ENCODE measurements at regions not wholly inside any gene's neighbourhood (a gene's known extent, or its start where the extent isn't known, plus 50 kb on each side); places are given as distances from the start of the nearest gene placed in this dataset.
"Not testable (repeated sequence)": the region's sequence is repeated elsewhere in the genome, so short reads cannot be mapped to it uniquely, and the experiment has no call there.

GRCh38 chr3:195986576-195986975 lies 78.2 kb upstream of the TNK2 start:
- not testable (repeated sequence) for H3K27ac ChIP-seq (ENCODE audit: low read depth, low read length); H3K27me3 ChIP-seq (ENCODE audit: control insufficient read depth in 1 of 2, insufficient read depth in 2 of 2, low read length in 2 of 2); H3K4me1 ChIP-seq (ENCODE audit: insufficient read depth, low read length); H3K9me3 ChIP-seq (ENCODE audit: low read length); H3K4me3 ChIP-seq (ENCODE audit: low read depth in 1 of 2, low read length in 2 of 2); H3K36me3 ChIP-seq (ENCODE audit: insufficient read depth, low read length); H3K9ac ChIP-seq (ENCODE audit: low read length)

- not testable (repeated sequence) for H3K36me3 ChIP-seq (ENCODE audit: insufficient read depth, low read length); H3K27ac ChIP-seq (ENCODE audit: low read depth, low read length); H3K9ac ChIP-seq (ENCODE audit: low read length); H3K27me3 ChIP-seq (ENCODE audit: control insufficient read depth in 1 of 2, insufficient read depth in 2 of 2, low read length in 2 of 2); H3K4me3 ChIP-seq (ENCODE audit: low read depth in 1 of 2, low read length in 2 of 2); H3K4me1 ChIP-seq (ENCODE audit: insufficient read depth, low read length); H3K9me3 ChIP-seq (ENCODE audit: low read length)
These were observed 77.1 kb upstream of the TNK2 start for GRCh38 chr3:195985348-195985920.

GRCh38 chr3:195984392-195985030 lies 76.2 kb upstream of the TNK2 start:
- H3K9me3 ChIP-seq (ENCODE audit: low read length); H3K27ac ChIP-seq (ENCODE audit: low read depth, low read length); H3K9ac ChIP-seq (ENCODE audit: low read length); H3K27me3 ChIP-seq (ENCODE audit: control insufficient read depth in 1 of 2, insufficient read depth in 2 of 2, low read length in 2 of 2); H3K4me3 ChIP-seq (ENCODE audit: low read depth in 1 of 2, low read length in 2 of 2); H3K4me1 ChIP-seq (ENCODE audit: insufficient read depth, low read length); H3K36me3 ChIP-seq (ENCODE audit: insufficient read depth, low read length): not testable (repeated sequence)

GRCh38 chr3:195983880-195984279 lies 75.5 kb upstream of the TNK2 start:
- not testable (repeated sequence) for H3K36me3 ChIP-seq (ENCODE audit: insufficient read depth, low read length); H3K9me3 ChIP-seq (ENCODE audit: low read length); H3K27me3 ChIP-seq (ENCODE audit: control insufficient read depth in 1 of 2, insufficient read depth in 2 of 2, low read length in 2 of 2); H3K4me3 ChIP-seq (ENCODE audit: low read depth in 1 of 2, low read length in 2 of 2); H3K4me1 ChIP-seq (ENCODE audit: insufficient read depth, low read length); H3K9ac ChIP-seq (ENCODE audit: low read length); H3K27ac ChIP-seq (ENCODE audit: low read depth, low read length)

- not testable (repeated sequence) for H3K36me3 ChIP-seq (ENCODE audit: insufficient read depth, low read length); H3K9ac ChIP-seq (ENCODE audit: low read length); H3K4me1 ChIP-seq (ENCODE audit: insufficient read depth, low read length)
These were observed 74.4 kb upstream of the TNK2 start for GRCh38 chr3:195982754-195983153.

GRCh38 chr3:195981778-195982177 lies 73.4 kb upstream of the TNK2 start:
- not testable (repeated sequence) for H3K4me3 ChIP-seq (ENCODE audit: low read depth in 1 of 2, low read length in 2 of 2); H3K36me3 ChIP-seq (ENCODE audit: insufficient read depth, low read length); H3K4me1 ChIP-seq (ENCODE audit: insufficient read depth, low read length); H3K27me3 ChIP-seq (ENCODE audit: control insufficient read depth in 1 of 2, insufficient read depth in 2 of 2, low read length in 2 of 2); H3K9me3 ChIP-seq (ENCODE audit: low read length); H3K27ac ChIP-seq (ENCODE audit: low read depth, low read length); H3K9ac ChIP-seq (ENCODE audit: low read length)

More at GRCh38 chr3:195982754-195983153, 74.4 kb upstream of the TNK2 start:
- not testable (repeated sequence) for H3K9me3 ChIP-seq (ENCODE audit: low read length); H3K4me3 ChIP-seq (ENCODE audit: low read depth in 1 of 2, low read length in 2 of 2); H3K27me3 ChIP-seq (ENCODE audit: control insufficient read depth in 1 of 2, insufficient read depth in 2 of 2, low read length in 2 of 2); H3K27ac ChIP-seq (ENCODE audit: low read depth, low read length)

GRCh38 chr3:195979877-195980276 lies 71.5 kb upstream of the TNK2 start:
- H3K4me1 ChIP-seq (ENCODE audit: insufficient read depth, low read length); H3K9ac ChIP-seq (ENCODE audit: low read length); H3K27me3 ChIP-seq (ENCODE audit: control insufficient read depth in 1 of 2, insufficient read depth in 2 of 2, low read length in 2 of 2); H3K4me3 ChIP-seq (ENCODE audit: low read depth in 1 of 2, low read length in 2 of 2); H3K27ac ChIP-seq (ENCODE audit: low read depth, low read length); H3K9me3 ChIP-seq (ENCODE audit: low read length): not testable (repeated sequence)
- H3K36me3 ChIP-seq (ENCODE audit: insufficient read depth, low read length) = peaks cover 16% of the 10 kb centered on the region

GRCh38 chr3:195978585-195978984 lies 70.2 kb upstream of the TNK2 start:
- not testable (repeated sequence) for H3K27ac ChIP-seq (ENCODE audit: low read depth, low read length); H3K27me3 ChIP-seq (ENCODE audit: control insufficient read depth in 1 of 2, insufficient read depth in 2 of 2, low read length in 2 of 2); H3K9ac ChIP-seq (ENCODE audit: low read length); H3K9me3 ChIP-seq (ENCODE audit: low read length); H3K4me3 ChIP-seq (ENCODE audit: low read depth in 1 of 2, low read length in 2 of 2); H3K4me1 ChIP-seq (ENCODE audit: insufficient read depth, low read length)
- peaks cover 23% of the 10 kb centered on the region for H3K36me3 ChIP-seq (ENCODE audit: insufficient read depth, low read length)

GRCh38 chr3:195976876-195977275 lies 68.5 kb upstream of the TNK2 start:
- peaks cover 23% of the 10 kb centered on the region for H3K36me3 ChIP-seq (ENCODE audit: insufficient read depth, low read length)
- H3K27me3 ChIP-seq (ENCODE audit: control insufficient read depth in 1 of 2, insufficient read depth in 2 of 2, low read length in 2 of 2); H3K4me1 ChIP-seq (ENCODE audit: insufficient read depth, low read length); H3K4me3 ChIP-seq (ENCODE audit: low read depth in 1 of 2, low read length in 2 of 2); H3K9ac ChIP-seq (ENCODE audit: low read length); H3K9me3 ChIP-seq (ENCODE audit: low read length); H3K27ac ChIP-seq (ENCODE audit: low read depth, low read length): not testable (repeated sequence)

GRCh38 chr3:195974281-195974680 lies 65.9 kb upstream of the TNK2 start:
- H3K4me1 ChIP-seq (ENCODE audit: insufficient read depth, low read length); H3K27me3 ChIP-seq (ENCODE audit: control insufficient read depth in 1 of 2, insufficient read depth in 2 of 2, low read length in 2 of 2); H3K9me3 ChIP-seq (ENCODE audit: low read length); H3K27ac ChIP-seq (ENCODE audit: low read depth, low read length); H3K9ac ChIP-seq (ENCODE audit: low read length); H3K4me3 ChIP-seq (ENCODE audit: low read depth in 1 of 2, low read length in 2 of 2): not testable (repeated sequence)
- peaks cover 39% of the 10 kb centered on the region for H3K36me3 ChIP-seq (ENCODE audit: insufficient read depth, low read length)

GRCh38 chr3:195970873-195971272 lies 62.5 kb upstream of the TNK2 start:
- not testable (repeated sequence) for H3K27me3 ChIP-seq (ENCODE audit: control insufficient read depth in 1 of 2, insufficient read depth in 2 of 2, low read length in 2 of 2); H3K27ac ChIP-seq (ENCODE audit: low read depth, low read length); H3K4me3 ChIP-seq (ENCODE audit: low read depth in 1 of 2, low read length in 2 of 2); H3K9me3 ChIP-seq (ENCODE audit: low read length); H3K4me1 ChIP-seq (ENCODE audit: insufficient read depth, low read length); H3K9ac ChIP-seq (ENCODE audit: low read length)
- peaks cover 39% of the 10 kb centered on the region for H3K36me3 ChIP-seq (ENCODE audit: insufficient read depth, low read length)
